ENCODE measurements at regions not wholly inside any gene's neighbourhood (a gene's known extent, or its start where the extent isn't known, plus 50 kb on each side); places are given as distances from the start of the nearest gene placed in this dataset.

DNA sequence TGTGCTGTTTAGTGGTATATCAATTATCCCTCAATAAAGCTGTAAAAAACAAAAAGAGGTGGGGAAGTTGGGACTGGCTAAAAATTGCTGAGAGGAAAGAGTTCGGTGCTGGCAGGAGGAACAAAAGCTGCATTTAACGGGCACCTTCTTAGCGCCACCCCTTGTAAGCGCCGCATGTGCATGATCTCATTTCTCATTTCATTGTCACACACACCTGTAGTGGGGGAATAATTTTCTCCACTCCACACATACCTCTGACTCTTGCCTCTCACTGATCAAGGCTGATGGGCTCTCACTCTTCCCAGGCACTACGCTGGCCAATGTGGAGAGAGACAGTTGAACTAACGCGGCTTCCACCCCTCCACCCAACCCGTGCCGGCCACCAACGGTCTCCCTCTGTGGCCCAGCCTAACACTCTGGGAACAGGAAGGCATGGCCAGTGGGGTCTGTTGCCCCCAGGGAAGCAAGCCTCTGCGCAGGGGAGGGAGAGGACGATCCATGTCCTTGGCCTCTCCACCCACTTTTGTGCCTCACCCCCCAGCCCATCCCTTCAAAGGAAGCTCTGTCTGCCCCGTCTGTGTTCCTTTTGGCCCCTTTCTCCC is 186.7 kb upstream of the SYT13 start:
- DNase-seq, result no peak

DNA sequence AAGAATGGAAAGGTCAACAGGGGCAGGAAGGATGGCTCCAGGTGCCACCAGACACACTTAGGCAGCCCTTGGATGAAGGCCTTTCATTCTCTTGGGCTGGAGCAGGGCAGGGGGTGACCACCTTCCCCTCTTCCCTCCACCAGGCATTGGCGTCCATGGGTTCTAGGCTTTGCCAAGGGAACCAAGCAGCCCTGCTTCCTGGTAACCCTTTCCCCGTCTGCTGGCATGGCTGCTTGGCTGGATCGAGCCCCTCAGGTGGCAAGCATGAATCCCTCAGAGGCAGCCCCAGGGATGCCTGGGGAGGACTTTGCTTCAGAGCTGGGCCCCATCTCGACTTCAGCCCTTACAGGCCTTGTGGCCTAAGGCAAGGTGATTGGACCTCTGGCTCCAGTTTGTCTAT is 185.1 kb upstream of the SYT13 start:
- DNase-seq, result no peak

DNA sequence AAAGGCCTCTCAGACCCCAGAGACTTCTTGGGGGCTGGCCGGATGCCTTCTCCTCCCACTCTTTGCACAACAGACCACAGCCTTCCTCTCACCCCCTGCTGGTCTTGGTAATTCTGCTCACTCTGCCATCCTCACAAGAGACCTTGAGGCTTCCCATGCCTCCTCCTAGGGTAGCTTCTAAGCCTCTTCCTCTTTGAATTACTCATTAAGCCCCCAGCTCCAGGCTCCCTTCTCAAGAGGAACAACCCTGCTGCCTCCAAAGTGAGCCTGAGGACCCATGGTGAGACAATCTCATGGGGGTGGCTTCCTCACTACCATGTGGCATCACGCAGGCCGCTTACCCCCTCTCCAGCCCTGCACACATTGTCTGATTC is 184.6 kb upstream of the SYT13 start:
- DNase-seq, result no peak

DNA sequence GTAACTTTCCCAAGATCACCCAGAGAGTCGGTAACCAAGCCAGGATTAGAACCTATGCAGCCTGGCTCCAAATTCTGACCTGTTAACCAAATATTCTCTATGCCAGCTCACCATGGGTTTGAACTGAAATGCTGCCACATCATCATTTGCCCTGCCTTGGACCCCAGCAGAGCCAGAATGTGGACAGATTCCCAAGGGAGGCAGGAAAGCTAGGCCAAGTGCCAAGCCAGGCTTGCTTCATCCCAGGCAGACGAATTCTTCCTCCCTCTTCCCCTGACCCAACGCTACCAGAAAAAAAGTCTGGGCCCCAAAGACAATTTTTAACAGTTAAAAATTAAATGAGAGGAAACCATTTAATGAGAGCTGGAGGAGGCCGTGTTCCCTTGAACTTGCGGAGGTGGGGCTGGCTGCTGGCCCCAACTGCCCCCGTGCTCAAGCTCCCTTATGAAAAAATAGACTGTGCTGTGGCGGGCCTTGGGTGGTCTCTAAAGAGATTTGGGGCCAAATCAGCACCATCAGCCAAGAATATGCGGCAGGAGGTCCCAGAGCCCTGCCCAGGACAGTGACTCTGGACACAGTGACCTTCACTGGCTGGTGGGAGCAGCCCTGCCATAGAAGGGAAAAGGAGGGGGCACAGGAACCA is 184.1 kb upstream of the SYT13 start:
- no peak for DNase-seq

DNA sequence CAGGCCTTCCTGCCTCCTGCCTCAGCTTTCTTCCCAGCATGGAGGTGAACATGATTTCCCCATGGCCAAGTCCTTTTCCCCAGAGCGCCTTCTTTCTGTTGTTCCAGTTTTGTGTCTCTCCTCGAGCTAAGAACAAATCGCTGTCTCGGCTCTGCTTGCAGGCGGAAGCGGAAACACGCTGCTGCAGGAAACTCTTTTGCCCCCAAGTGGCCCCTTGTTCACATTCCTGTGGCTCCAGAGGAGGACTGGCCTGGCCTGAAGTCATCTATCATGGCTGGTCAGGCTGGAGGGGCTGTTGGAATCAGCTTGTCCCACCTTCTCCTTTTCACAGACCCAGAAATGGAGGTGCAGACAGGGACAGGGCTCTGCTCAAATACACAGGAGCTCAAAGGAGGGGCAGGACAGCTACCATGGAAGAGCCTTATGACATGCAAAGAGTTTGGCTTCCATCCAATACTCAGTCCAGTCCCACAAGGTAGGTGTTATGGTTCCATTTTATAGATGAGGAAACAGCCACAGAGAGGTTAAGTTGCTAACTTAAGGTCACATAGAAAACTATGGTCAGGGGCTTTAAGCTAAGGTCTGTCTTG is 182.2 kb upstream of the SYT13 start:
- no peak for DNase-seq

DNA sequence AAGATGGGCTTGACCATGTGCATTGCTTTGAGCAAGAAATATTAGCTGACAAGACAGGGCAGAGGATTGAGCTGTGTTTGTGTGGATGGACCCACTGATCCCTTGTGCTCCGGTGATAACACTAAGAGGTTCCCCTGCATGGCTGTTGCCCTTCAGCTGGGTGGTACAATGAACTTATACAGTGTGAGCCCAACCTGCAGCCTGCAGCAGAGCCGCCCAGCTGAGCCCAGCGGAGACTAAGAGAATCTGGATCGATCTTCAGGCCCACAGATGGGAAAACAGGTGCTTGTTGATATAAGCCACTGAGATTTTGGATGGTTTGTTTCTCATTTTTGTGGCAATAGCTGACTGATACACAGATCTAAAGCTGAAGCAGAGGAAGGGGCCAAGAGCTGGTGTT is 177.4 kb upstream of the SYT13 start:
- DNase-seq, result no peak

DNA sequence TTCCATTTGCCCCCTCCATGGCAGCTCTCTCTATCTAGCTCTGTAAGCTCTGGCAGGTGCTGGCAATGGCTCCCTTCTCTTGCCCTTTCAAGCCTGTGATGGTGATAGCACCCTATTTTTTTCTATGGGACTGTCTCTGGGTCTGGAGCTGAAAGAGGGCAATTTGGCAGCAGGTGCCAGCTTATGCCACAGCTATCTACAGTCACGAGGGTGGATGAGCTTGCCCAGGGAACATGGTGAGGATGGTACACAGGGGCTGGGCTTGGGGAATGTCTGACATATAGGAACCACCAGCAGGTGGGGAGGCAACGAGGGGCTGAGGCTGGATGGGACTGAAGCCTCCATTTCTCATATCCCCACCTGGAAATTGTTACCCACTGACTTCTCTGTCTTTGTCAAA is 175.4 kb upstream of the SYT13 start:
- DNase-seq, result no peak

DNA sequence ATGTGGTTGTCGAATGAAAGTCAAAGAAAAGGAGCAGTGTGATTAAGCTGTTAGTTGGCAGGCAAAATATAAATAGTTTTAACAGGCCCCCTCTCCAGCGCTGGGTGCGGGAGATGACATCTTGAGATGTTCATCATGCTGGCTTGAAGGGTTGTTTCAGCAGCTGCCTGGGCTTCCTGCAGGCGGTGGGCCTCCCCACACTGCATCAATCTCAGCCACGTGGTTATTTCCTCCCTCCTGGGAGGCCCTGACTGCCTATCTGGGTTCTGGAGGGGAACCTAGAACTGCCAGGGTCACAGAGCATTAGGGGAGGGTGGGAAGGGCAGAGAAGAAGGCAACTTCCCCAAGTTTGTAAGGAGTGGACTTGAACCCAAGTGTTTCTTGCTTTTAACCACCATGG is 173.3 kb upstream of the SYT13 start:
- no peak for DNase-seq

DNA sequence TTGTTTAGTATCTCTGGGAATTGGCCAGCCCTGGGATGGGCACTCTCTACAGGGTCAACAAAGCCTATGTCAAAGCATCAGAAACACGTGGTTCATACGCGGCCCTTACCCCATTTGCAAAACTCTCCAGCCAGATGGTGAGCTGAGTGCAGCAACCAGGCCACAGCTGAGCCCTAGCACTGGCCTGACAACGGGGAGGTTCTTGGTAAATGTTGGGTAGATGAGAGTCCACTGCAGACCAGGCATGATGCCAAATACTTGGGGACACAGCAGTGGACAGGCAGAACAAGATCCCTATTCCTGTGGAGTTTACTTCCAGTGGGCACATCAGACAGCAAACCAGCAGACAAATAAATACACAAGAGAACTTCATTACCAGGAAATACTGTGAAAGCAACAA is 172.1 kb upstream of the SYT13 start:
- no peak for DNase-seq

DNA sequence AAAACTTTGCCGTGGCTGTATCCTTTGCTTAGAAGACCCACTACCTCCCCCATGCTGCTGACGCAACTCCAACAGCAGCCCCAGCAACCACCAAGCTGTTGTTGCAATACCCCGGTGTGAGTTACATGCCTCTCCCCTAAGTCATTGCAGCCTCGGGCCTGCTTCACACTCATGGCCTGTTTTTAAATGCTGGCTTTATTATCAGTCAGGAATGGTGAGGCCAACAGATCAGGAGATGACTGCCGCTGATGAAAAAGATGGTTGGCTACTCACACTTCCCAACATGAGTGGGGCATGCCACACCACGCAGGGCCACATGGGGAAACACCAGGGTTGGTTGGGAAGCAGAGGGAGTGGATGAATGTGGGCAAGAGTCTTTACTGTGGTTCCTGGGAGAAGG is 171.5 kb upstream of the SYT13 start:
- no peak for DNase-seq

DNA sequence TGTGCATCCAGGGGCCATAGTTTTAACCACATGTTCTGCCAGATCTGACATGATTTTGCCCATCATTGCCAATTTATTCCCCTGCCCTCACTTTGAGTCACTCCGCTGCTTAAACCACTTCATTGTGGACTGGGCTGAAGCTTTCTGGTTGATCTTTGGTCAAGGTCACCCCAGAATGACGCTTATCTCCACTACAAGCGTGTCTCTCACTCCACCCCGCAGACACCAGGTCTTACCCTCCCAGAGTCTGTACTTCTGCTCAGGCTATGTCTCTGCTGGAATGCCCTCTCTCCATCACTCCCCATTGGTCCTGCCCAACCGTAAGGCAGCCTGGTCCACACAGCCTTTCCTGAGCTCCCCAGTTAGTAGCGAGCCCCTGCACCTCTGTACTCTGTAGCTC is 170.5 kb upstream of the SYT13 start:
- DNase-seq, result no peak

DNA sequence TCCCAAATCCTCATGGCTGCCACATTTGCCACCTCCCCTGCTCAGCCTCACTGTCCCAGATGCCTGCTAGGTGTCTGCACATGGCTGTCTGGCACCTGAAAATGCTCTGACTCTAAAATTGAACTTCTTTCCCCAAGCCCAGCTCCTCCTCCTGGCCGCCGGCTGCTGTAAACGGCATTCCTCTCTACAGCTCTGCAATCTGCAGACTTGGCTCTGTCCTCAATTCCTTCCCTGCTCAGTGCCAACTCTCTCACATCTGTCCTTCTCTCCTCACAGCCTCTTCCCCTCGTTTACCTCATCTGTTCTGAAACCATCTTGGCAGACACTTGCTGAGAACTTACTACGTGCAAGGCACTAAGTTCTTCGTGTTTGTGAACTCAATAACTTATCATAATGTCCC is 169.4 kb upstream of the SYT13 start:
- no peak for DNase-seq

DNA sequence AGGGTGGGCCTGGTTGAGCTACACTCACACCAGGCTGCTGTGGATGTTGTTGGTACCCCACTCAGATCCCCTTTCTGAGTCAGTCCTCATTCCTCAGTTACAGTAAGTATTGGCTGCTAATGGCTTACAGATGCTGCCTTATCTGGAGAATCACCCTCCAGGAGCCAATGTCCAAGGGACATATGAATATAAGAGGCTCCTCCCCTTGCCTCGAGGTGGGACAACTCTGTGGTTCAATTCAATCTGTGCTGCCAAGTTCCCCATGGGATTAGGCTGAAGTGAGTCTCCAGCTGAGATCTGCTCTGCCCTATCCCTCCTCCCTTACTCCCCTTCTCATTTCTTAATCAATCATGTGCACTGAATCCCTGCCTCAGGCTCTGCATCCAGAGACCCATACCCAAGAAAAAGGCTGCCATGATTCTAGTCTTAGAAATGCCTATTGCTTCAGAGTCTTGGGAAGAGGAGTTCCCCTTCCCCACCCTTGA is 168.8 kb upstream of the SYT13 start:
- no peak for DNase-seq

DNA sequence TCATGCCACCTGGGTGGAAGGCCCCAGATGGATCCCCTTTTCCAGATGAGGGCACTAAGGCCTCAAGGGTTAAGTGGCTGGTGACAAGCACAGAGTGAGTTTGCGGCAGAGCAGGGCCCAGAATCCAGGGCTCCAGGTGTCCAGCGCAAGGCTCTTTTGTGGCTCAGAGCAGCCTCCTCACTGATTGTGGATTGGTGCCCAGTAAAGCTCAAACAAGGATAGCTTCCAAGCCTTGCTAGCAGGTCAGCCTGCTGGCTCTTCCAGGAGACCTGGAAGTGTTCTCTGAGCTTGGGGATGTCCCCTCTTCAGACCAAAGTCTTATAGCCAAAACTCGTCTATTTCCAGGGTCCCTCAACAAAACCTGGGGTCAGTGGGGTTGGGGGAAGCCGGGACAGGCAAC is 167.6 kb upstream of the SYT13 start:
- DNase-seq, result no peak

DNA sequence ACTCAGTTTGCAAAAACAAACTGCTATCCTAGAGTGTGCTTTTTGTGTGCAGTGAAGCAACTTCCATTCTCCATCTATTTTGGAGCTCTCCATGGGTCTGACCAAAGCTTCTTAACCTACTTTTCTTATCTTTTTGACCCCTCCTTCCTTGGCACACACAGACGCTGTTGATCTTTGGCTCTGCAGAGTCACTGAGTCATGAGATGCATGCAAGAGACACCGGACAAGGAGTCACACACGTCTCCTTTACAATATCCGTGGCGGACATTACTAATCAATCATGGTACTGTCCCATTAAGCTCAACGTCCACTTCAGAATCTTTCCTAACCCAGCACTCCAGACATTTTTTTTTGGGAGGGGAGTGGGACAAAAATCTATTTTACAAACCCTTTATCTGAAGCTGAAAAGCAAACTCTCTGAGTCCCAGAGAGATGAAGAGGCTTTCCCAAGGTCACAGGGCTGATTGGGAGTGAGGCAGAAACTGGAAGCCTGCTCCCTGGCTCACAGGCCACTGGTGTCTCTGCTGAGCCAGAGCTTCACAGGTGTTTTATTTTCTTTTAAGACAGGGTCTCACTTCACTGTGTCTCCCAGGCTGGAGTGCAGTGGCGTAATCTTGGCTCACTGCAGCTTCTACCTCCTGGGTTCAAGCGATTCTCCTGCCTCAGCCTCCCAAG is 165.8 kb upstream of the SYT13 start:
- no peak for DNase-seq

DNA sequence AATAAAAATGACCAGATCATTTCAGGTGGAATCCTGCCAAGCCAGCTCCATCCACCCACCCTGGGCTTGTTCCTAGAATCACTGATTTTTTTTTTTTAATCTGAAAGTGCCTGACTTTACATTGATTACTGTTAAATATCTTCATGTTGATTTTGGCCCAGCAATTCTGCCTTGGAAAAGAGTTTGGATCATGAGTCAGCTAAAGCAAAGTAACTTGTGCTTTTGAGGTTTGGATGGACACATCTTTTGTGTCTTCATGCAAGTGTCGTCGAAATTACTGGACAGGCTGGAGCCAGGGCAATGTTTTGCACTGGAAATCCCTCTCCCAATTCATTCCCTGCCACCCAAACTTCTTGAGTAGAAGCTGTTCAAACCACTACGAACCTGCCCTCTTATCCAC is 164.0 kb upstream of the SYT13 start:
- DNase-seq, result no peak

DNA sequence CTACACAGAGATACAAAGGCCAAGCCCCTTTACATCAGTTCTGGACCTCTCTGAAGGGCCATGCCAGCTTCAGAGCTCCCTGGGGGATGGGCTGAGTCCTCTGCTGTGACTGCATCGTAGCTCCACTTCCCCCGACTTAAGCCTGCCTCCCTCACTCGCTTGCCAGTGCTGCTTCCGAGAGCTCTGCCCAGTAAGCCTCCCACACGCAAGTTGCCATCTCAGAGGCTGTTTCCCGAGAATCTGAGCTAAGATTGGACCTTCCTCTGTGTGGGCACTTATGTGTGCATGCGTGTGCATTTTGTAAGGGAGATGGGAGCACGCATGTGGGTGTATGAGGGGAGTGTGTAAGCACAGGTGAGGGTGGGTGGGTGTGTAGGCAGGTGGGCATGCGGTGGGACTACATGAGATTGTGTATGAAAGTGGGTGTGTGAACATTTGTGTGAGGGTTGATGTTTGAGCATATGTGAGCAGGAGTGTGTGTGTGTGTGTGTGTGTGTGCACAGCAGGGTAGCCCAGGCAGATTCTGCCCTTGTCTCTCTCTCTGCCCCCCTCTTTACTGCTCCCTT is 163.0 kb upstream of the SYT13 start:
- DNase-seq, result no peak

DNA sequence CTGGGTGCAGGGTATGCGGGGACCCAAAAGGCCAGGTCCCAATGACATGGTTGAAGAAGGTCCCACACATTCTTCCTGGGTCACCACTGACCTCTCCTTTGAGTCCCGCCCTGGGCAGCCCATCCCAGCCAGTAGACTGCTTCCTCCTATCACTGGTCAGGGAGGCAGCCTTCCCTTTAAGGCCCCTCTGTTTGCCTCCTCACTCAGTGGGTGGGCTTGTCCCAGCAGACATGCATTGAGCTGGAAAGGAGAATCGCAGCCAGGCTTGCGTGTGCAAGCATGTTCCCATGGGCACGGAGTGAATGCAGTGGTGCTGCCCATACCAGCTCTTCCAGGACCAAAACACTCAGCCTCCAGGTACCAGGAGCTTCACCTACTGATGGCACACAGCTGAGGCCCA is 162.4 kb upstream of the SYT13 start:
- DNase-seq, result no peak

DNA sequence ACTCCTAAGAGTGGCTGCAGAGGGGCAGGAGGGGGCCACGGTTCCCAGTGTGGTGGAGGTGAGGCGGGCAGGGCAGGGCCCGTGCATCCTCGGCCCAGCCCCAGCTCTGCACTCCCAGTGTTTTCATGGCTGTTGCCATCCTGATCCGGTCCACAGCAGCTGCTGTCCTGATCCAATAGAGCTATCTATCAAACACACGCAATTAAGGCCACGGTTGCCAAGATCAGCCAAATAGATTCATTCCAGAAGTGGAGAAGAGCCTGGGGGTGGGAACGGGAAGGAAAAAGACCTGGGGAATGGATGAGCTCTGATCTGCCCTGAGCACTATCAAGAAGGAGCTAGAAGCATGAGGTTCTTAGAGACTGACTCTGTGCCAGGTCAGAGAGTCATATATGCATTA is 160.9 kb upstream of the SYT13 start:
- no peak for DNase-seq

DNA sequence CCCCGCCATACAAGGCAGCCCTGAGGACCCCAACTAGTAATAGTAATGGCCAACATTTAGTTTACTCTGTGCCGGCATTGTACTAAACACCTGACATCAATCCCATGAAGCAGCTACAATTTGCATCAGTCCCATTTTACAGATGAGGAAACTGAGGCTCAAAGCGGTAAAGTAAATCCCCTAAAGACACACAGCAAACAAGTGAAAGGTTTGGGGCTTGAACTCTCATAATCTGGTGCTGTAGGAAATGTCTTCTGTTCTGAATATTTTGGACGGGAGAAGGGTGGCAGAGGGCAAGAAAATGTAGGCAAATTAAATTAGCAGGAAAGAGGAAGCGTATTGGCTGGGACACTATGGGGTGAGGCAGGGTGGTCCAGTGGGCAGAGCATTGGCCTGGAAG is 160.3 kb upstream of the SYT13 start:
- DNase-seq, result no peak

DNA sequence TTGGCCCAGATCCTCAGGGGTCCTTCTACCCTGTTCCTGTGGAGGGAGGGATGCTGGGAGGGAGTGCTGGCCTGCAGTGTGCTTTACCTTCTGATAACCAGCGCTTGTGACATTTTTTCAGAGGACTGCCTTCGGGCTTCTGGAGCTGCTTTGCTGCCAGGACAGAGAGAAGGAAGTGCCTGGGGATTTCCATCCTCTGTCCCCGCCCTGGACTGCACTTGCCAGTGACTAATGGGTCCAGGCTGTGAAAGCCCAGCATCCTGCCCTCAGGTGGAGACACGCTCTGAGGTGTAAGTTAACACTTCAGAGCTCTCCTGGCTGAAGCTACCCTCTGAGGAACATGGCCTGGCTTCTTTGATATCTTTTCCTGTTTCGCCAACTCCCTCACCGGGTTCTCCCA is 158.7 kb upstream of the SYT13 start:
- no peak for DNase-seq

DNA sequence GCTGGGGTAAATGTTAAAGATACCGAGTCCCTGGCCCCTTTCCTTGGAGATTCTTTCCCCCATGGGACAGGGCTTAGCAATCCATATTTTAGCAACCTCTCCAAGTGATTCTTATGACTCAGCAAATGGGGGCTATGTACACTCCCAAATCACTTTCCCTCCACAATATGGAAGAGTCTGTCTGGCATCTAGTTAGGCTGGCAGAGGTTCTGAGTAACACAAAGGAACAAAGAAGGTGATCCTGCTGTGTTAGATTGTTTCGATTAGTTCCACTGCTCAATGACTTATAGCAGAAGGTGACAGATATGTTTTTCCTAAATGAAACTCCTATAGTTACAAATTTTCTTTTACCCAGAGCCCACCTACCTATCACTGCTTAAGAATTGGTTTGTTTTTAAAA is 154.0 kb upstream of the SYT13 start:
- DNase-seq, result no peak

DNA sequence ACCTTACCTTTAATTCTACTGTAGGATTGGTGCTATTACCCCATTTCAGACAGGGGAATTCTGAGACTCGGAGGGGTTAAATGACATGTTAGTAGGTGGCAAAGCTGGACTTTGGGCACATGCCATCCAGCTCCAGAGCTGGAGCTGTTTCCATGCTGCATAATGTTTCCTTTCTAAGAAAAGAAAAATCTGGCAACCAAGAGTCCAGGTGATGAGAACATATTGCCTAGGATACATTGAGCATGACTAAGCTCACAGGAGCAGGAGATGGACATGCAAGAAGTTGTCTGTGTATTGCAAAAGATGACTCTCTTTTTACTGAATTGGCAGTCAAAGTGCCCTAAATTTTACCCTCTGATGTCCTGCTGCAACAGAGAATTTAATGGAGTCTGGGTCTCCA is 150.8 kb upstream of the SYT13 start:
- no peak for DNase-seq

DNA sequence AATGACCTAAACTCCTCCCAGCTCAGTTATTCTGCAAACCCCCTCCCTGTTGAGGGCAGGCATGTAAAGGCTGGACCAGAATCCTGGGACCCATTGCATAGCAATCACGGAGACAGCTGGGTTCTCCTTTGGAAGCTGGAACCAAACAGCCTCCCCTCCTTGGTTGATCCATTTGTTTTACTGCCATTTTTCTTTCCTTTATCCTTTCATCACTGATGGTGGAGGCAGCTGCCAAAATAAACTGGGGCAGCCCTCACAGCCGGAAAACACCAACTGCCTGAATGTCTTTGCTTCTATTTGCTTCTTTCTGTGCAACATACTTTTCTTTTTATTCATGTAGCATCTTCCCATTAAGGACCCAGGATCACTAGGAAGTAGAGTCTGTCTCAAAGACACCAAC is 150.0 kb upstream of the SYT13 start:
- no peak for DNase-seq
